ENCODE measurements at regions not wholly inside any gene's neighbourhood (a gene's known extent, or its start where the extent isn't known, plus 50 kb on each side); places are given as distances from the start of the nearest gene placed in this dataset.
"Not testable (repeated sequence)": the region's sequence is repeated elsewhere in the genome, so short reads cannot be mapped to it uniquely, and the experiment has no call there.

- H3K4me1 Mint-ChIP-seq (ENCODE audit: low read depth), result no peaks in the 10 kb centered on the region
- H3K9me3 Mint-ChIP-seq, result no peaks in the 10 kb centered on the region
- ATAC-seq (no peak), DNase-seq (no peak)
- no peaks in the 10 kb centered on the region for H3K36me3 Mint-ChIP-seq (ENCODE audit: insufficient read depth)
- H3K27me3 Mint-ChIP-seq (ENCODE audit: low read depth), result peaks cover 12% of the 10 kb centered on the region
- H3K4me3 Mint-ChIP-seq, result no peak overlapping the region
These were observed 168.1 kb upstream of the PFN2 start for GRCh38 chr3:150138824-150139223.

GRCh38 chr3:150136242-150136641, 165.5 kb upstream of the PFN2 start:
- ATAC-seq (no peak), DNase-seq (no peak)
- no peaks in the 10 kb centered on the region for H3K36me3 Mint-ChIP-seq (ENCODE audit: insufficient read depth)
- H3K4me3 Mint-ChIP-seq, result no peak overlapping the region
- H3K4me1 Mint-ChIP-seq (ENCODE audit: low read depth), result no peaks in the 10 kb centered on the region
- H3K9me3 Mint-ChIP-seq, result no peaks in the 10 kb centered on the region
- peaks cover 17% of the 10 kb centered on the region for H3K27me3 Mint-ChIP-seq (ENCODE audit: low read depth)

GRCh38 chr3:150135287-150135721, 164.6 kb upstream of the PFN2 start:
- Mint-ChIP-seq H3K4me1 (ENCODE audit: low read depth) (no peaks in the 10 kb centered on the region), H3K27me3 (ENCODE audit: low read depth) (peaks cover 17% of the 10 kb centered on the region), H3K4me3 (no peak overlapping the region), H3K36me3 (ENCODE audit: insufficient read depth) (no peaks in the 10 kb centered on the region), H3K9me3 (no peaks in the 10 kb centered on the region)
- DNase-seq (no peak), ATAC-seq (no peak)

- H3K9me3 Mint-ChIP-seq, result no peaks in the 10 kb centered on the region
- ATAC-seq (no peak), DNase-seq (no peak)
- H3K27me3 Mint-ChIP-seq (ENCODE audit: low read depth), result peaks cover 21% of the 10 kb centered on the region
- no peaks in the 10 kb centered on the region for H3K4me1 Mint-ChIP-seq (ENCODE audit: low read depth)
- H3K4me3 Mint-ChIP-seq, result no peak overlapping the region
- no peaks in the 10 kb centered on the region for H3K36me3 Mint-ChIP-seq (ENCODE audit: insufficient read depth)
These were observed 162.6 kb upstream of the PFN2 start for GRCh38 chr3:150133293-150133692.

- H3K27me3 Mint-ChIP-seq (ENCODE audit: low read depth), result peaks cover 19% of the 10 kb centered on the region
- no peaks in the 10 kb centered on the region for H3K36me3 Mint-ChIP-seq (ENCODE audit: insufficient read depth)
- H3K4me3 Mint-ChIP-seq, result no peak overlapping the region
- no peaks in the 10 kb centered on the region for H3K9me3 Mint-ChIP-seq
- H3K4me1 Mint-ChIP-seq (ENCODE audit: low read depth), result no peaks in the 10 kb centered on the region
- ATAC-seq (no peak), DNase-seq (no peak)
These were observed 161.5 kb upstream of the PFN2 start for GRCh38 chr3:150132101-150132749.

- no peak for DNase-seq
- no peak for ATAC-seq
- no peaks in the 10 kb centered on the region for H3K36me3 Mint-ChIP-seq (ENCODE audit: insufficient read depth)
- no peaks in the 10 kb centered on the region for H3K4me1 Mint-ChIP-seq (ENCODE audit: low read depth)
- no peak overlapping the region for H3K4me3 Mint-ChIP-seq
- H3K27me3 Mint-ChIP-seq (ENCODE audit: low read depth), result peaks cover 13% of the 10 kb centered on the region
- H3K9me3 Mint-ChIP-seq, result no peaks in the 10 kb centered on the region
These were observed 161.0 kb upstream of the PFN2 start for GRCh38 chr3:150131663-150132062.

GRCh38 chr3:150130404-150131100, 159.9 kb upstream of the PFN2 start:
- no peaks in the 10 kb centered on the region for H3K36me3 Mint-ChIP-seq (ENCODE audit: insufficient read depth)
- DNase-seq (no peak), ATAC-seq (no peak)
- H3K4me1 Mint-ChIP-seq (ENCODE audit: low read depth), result no peaks in the 10 kb centered on the region
- H3K4me3 Mint-ChIP-seq, result no peak overlapping the region
- peaks cover 9% of the 10 kb centered on the region for H3K27me3 Mint-ChIP-seq (ENCODE audit: low read depth)
- no peaks in the 10 kb centered on the region for H3K9me3 Mint-ChIP-seq

- ATAC-seq (no peak), DNase-seq (no peak)
- no peak overlapping the region for H3K4me3 Mint-ChIP-seq
- H3K36me3 Mint-ChIP-seq (ENCODE audit: insufficient read depth), result no peaks in the 10 kb centered on the region
- no peaks in the 10 kb centered on the region for H3K9me3 Mint-ChIP-seq
- no peaks in the 10 kb centered on the region for H3K4me1 Mint-ChIP-seq (ENCODE audit: low read depth)
- peaks cover 12% of the 10 kb centered on the region for H3K27me3 Mint-ChIP-seq (ENCODE audit: low read depth)
These were observed 158.5 kb upstream of the PFN2 start for GRCh38 chr3:150129166-150129565.

GRCh38 chr3:150128126-150128525, 157.4 kb upstream of the PFN2 start:
- ATAC-seq (no peak), DNase-seq (no peak)
- Mint-ChIP-seq H3K9me3 (no peaks in the 10 kb centered on the region), H3K27me3 (ENCODE audit: low read depth) (peaks cover 12% of the 10 kb centered on the region), H3K4me1 (ENCODE audit: low read depth) (no peaks in the 10 kb centered on the region), H3K36me3 (ENCODE audit: insufficient read depth) (no peaks in the 10 kb centered on the region), H3K4me3 (no peak overlapping the region)

GRCh38 chr3:150127011-150127490, 156.4 kb upstream of the PFN2 start:
- Mint-ChIP-seq H3K4me3 (no peak overlapping the region), H3K9me3 (no peaks in the 10 kb centered on the region), H3K36me3 (ENCODE audit: insufficient read depth) (no peaks in the 10 kb centered on the region), H3K27me3 (ENCODE audit: low read depth) (peaks cover 7% of the 10 kb centered on the region), H3K4me1 (ENCODE audit: low read depth) (no peaks in the 10 kb centered on the region)
- ATAC-seq, result no peak
- no peak for DNase-seq

- H3K4me3 Mint-ChIP-seq, result no peak overlapping the region
- ATAC-seq, result no peak
- no peaks in the 10 kb centered on the region for H3K4me1 Mint-ChIP-seq (ENCODE audit: low read depth)
- no peaks in the 10 kb centered on the region for H3K36me3 Mint-ChIP-seq (ENCODE audit: insufficient read depth)
- peaks cover 6% of the 10 kb centered on the region for H3K27me3 Mint-ChIP-seq (ENCODE audit: low read depth)
- no peaks in the 10 kb centered on the region for H3K9me3 Mint-ChIP-seq
- no peak for DNase-seq
These were observed 153.4 kb upstream of the PFN2 start for GRCh38 chr3:150124142-150124541.

GRCh38 chr3:150123249-150123648, 152.6 kb upstream of the PFN2 start:
- H3K4me3 Mint-ChIP-seq; H3K4me1 Mint-ChIP-seq (ENCODE audit: low read depth); H3K27me3 Mint-ChIP-seq (ENCODE audit: low read depth); ATAC-seq; H3K9me3 Mint-ChIP-seq; H3K36me3 Mint-ChIP-seq (ENCODE audit: insufficient read depth); DNase-seq: not testable (repeated sequence)

GRCh38 chr3:150118219-150118618, 147.5 kb upstream of the PFN2 start:
- no peak for ATAC-seq
- Mint-ChIP-seq H3K9me3 (no peaks in the 10 kb centered on the region), H3K4me3 (no peak overlapping the region), H3K36me3 (ENCODE audit: insufficient read depth) (no peaks in the 10 kb centered on the region), H3K27me3 (ENCODE audit: low read depth) (peaks cover 11% of the 10 kb centered on the region), H3K4me1 (ENCODE audit: low read depth) (no peaks in the 10 kb centered on the region)
- no peak for DNase-seq

- Mint-ChIP-seq H3K4me3 (no peak overlapping the region), H3K4me1 (ENCODE audit: low read depth) (no peaks in the 10 kb centered on the region), H3K27me3 (ENCODE audit: low read depth) (peaks cover 12% of the 10 kb centered on the region), H3K36me3 (ENCODE audit: insufficient read depth) (no peaks in the 10 kb centered on the region), H3K9me3 (no peaks in the 10 kb centered on the region)
- ATAC-seq, result no peak
- DNase-seq, result no peak
These were observed 146.4 kb upstream of the PFN2 start for GRCh38 chr3:150117076-150117475.

GRCh38 chr3:150116196-150116595, 145.5 kb upstream of the PFN2 start:
- Mint-ChIP-seq H3K4me3 (no peak overlapping the region), H3K36me3 (ENCODE audit: insufficient read depth) (no peaks in the 10 kb centered on the region), H3K4me1 (ENCODE audit: low read depth) (no peaks in the 10 kb centered on the region), H3K27me3 (ENCODE audit: low read depth) (peaks cover 14% of the 10 kb centered on the region), H3K9me3 (no peaks in the 10 kb centered on the region)
- DNase-seq (no peak), ATAC-seq (no peak)
